ENCODE measurements at regions not wholly inside any gene's neighbourhood (a gene's known extent, or its start where the extent isn't known, plus 50 kb on each side); places are given as distances from the start of the nearest gene placed in this dataset.

GRCh38 chr22:47798229-47798628 lies 1035.8 kb downstream of the TBC1D22A start:
- no TSS peak for BruUV-seq (replicated peaks)
- in situ Hi-C loops (cut with HindIII; ENCODE audit: low pct_unique_long_range_greater_than_20kb, low sequenced_read_pairs) (no loop called here), intact Hi-C loops (cut with micrococcal nuclease; ENCODE audit: unreplicated experiment) (no loop called here)
- H3K27ac ChIP-seq (ENCODE audit: low read length): no peak overlapping the region
- no peak overlapping the region for H3K4me3 ChIP-seq (ENCODE audit: low read depth in 2 of 2, low read length in 2 of 2)
- no peaks in the 10 kb centered on the region for H3K4me1 ChIP-seq (ENCODE audit: control insufficient read depth, insufficient read depth, low read length)
- DNase-seq (ENCODE audit: low read depth, low spot score) (no peak), ATAC-seq (no peak)
- no peaks in the 10 kb centered on the region for H3K36me3 ChIP-seq (ENCODE audit: control insufficient read depth, insufficient read depth, low read length)
- H3K9me3 ChIP-seq (ENCODE audit: control insufficient read depth, insufficient read depth, low read depth, low read length): no peaks in the 10 kb centered on the region
- POLR2A ChIA-PET: no interaction called here
- CTCF ChIA-PET: no interaction called here
- no peaks in the 10 kb centered on the region for H3K27me3 ChIP-seq (ENCODE audit: control insufficient read depth, insufficient read depth, low read length)
- no peak for TF ChIP-seq TCF7L2 (IDR thresholded peaks at IDR 0.05; ENCODE audit: low read depth, low read length)
- TF ChIP-seq POLR2AphosphoS5 (IDR thresholded peaks at IDR 0.05; ENCODE audit: low read depth, low read length): no peak
- TF ChIP-seq SIN3A (IDR thresholded peaks at IDR 0.05; ENCODE audit: borderline replicate concordance, insufficient read depth, low read depth, low read length): no peak
- TF ChIP-seq CTCF (IDR thresholded peaks at IDR 0.05): no peak
- no peak for TF ChIP-seq REST (IDR thresholded peaks at IDR 0.05; ENCODE audit: insufficient read depth in 1 of 2, low read depth in 2 of 2, low read length in 1 of 2)

GRCh38 chr22:47797342-47797945 lies 1035.0 kb downstream of the TBC1D22A start:
- no peaks in the 10 kb centered on the region for H3K36me3 ChIP-seq (ENCODE audit: control insufficient read depth, insufficient read depth, low read length)
- no peaks in the 10 kb centered on the region for H3K4me1 ChIP-seq (ENCODE audit: control insufficient read depth, insufficient read depth, low read length)
- in situ Hi-C loops (cut with HindIII; ENCODE audit: low pct_unique_long_range_greater_than_20kb, low sequenced_read_pairs) (no loop called here), intact Hi-C loops (cut with micrococcal nuclease; ENCODE audit: unreplicated experiment) (no loop called here)
- no peaks in the 10 kb centered on the region for H3K27me3 ChIP-seq (ENCODE audit: control insufficient read depth, insufficient read depth, low read length)
- POLR2A ChIA-PET: no interaction called here
- CTCF ChIA-PET: no interaction called here
- no peak for DNase-seq (ENCODE audit: low read depth, low spot score)
- H3K27ac ChIP-seq (ENCODE audit: low read length): no peak overlapping the region
- ATAC-seq: no peak
- no TSS peak for BruUV-seq (replicated peaks)
- H3K4me3 ChIP-seq (ENCODE audit: low read depth in 2 of 2, low read length in 2 of 2): no peak overlapping the region
- H3K9me3 ChIP-seq (ENCODE audit: control insufficient read depth, insufficient read depth, low read depth, low read length): no peaks in the 10 kb centered on the region
- TF ChIP-seq TCF7L2 (IDR thresholded peaks at IDR 0.05; ENCODE audit: low read depth, low read length) (no peak), REST (IDR thresholded peaks at IDR 0.05; ENCODE audit: insufficient read depth in 1 of 2, low read depth in 2 of 2, low read length in 1 of 2) (no peak), SIN3A (IDR thresholded peaks at IDR 0.05; ENCODE audit: borderline replicate concordance, insufficient read depth, low read depth, low read length) (no peak), CTCF (IDR thresholded peaks at IDR 0.05) (no peak), POLR2AphosphoS5 (IDR thresholded peaks at IDR 0.05; ENCODE audit: low read depth, low read length) (no peak)

Measured in Panc1 (cell line).